HT-29 (cell line): ENCODE measurements at regions not wholly inside any gene's neighbourhood (a gene's known extent, or its start where the extent isn't known, plus 50 kb on each side); places are given as distances from the start of the nearest gene placed in this dataset. TPM values are rescaled to one million over a fixed set of nuclear protein-coding genes. Genes with fewer than 3 reads are reported as not detected.

ENCODE experiments used
- DNase-seq: peaks from one replicate; pipeline ENCODE4 v3.0.0-alpha.2; 2015; ENCODE audit warnings: low spot score
- small RNA-seq: library from RNA; depleted of rRNA; stranded (forward); fragments of <200 nt; gene quantifications from one replicate; pipeline ENCODE3, GENCODE V24; 2014

DNA sequence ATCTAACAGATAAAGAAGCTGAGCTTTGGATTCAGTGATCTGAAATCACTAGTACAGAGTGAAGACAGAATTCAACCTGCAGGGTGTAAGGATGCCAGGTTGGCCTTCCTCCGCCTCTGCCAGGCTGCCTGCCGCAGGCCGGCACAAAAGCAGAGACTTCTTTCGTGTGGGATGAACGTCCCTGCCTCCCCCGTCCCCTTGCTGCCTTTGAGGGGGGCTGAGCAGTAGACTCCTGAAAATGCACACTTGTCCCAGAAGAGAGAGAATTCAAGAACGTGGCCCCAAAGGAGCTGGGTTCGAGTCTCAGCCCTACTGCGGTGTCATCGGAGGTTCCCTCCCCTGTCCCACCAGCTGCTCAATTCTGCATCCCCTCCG, 154.3 kb downstream of the BCL11B start:
- DNase-seq, result no peak

DNA sequence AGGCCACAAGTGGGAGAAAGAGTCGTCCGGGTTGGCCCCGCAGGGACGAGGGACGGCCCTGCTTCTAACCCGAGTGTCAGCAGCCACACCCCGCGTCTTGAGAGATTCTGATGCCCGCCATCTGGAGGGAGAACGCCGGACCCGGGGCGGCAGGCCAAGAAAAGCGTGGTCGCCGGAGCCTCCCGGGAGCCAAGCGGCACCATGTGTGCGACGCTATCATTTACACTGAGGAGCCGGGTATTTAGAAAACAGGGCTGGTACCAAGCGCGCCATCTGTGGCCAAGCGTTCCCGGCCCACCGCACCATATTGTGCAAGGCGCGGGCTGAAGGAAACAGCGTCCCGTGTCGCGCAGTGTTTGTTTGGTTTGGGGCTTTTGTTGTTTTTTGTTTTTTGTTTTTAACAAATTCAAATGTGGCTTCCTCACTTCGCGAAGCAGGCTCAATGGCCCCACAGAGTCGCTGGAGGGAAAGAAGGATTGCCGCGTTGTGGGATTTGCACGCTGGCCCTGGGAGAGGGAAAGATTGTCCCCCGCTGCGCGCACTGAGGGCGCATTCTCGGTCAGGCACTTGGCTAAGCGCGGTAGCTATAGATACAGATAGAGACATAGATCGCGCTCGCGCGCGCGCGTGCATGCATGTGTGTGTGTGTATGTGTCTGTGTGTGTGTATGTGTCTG, 153.8 kb downstream of the BCL11B start:
- no peak for DNase-seq

DNA sequence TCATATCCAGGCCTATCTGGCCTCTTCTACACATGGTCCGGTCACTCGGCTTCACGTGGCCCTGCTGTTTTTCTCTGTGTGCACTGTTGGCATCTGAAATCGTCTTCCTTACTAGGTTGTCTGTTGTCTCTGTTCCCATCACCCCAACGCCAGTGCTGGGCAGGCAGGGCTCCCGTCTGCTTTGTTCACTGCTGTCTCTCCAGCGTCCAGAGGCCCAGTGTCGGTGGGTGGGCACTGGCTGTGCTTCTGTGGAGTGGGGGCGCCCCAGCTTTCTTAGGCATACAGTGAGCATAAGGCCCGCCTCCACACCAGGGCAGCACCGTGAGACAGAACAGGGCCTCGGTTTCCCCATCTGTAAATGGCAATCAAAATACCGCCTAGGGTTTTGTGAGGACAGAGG, 153.1 kb downstream of the BCL11B start:
- DNase-seq, result no peak

Small RNA genes in the stretch of these regions (small RNA-seq; reads per million reads assigned to genes)
- gene AL162151.2 (not detected), gene RN7SL714P (not detected)
